Gastrocnemius medialis (tissue), 4 donors: ENCODE measurements at regions not wholly inside any gene's neighbourhood (a gene's known extent, or its start where the extent isn't known, plus 50 kb on each side); places are given as distances from the start of the nearest gene placed in this dataset.

ENCODE experiments used
- POLR2A ChIP-seq, 2 donors: fragments of 450-650 bp; IDR thresholded peaks; one replicate each; pipeline ENCODE4 v1.6.1; 2017; ENCODE audit warnings: antibody characterized with exemption in 2 of 2, mild to moderate bottlenecking in 2 of 2, moderate library complexity in 2 of 2
- TF ChIP-seq, protein P1 (sequence below), 5 experiments: fragments of 450-650 bp in 3 of 5; fragments of 200-600 bp in 2 of 5; sonication (generic) in 2 of 5; IDR thresholded peaks in 4 of 5; conservative IDR thresholded peaks in 1 of 5; 1 replicate in 4 of 5; 2 replicates in 1 of 5; pipeline ENCODE4 v1.5.1; 2016 to 2019; ENCODE audit warnings: antibody characterized with exemption in 5 of 5, mild to moderate bottlenecking in 3 of 5, moderate library complexity in 3 of 5

DNA sequence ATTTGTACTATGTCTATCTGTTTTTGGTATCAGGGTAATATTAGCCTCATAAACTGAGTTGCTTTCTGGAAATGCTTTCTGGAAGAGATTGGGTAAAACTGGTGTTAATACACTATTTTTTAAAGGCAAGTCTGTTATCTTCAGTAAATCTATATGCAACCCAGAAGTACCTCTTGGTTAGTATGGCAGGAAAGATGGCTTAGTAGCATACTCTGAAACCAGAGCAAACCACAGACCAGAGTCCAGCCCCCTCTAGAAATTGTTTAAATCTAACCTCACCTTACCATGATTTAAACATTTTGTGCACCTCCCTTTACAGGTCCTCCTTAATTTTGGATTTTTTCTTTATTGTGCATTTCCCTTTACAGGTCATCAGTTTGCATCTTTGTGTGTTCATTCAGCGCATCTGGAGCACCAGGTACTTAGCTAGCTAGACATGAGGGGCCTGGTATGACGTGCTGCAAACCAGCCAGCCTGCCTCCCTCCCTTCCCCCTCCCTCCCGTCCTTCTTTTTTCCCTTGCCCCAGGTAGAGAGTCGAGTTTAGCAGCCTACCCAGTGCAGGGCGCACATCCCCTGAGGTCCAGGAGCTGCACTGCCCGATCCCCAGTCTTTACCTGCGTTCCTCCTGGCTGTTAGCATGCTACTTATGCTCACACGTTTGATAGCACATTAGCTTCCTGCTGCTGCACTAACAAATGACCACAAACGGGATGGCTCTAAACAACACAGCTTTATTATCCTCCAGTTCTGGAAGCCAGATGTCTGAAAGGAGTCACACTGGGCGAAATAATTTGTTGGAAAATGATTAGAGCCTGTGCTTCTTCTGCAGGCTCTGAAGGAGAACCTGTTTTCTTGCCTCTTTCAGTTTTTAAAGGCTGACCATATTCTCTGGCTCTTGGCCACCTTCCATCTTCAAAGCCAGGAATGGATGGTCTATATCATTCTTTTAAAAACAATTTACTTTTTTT, 299.9 kb upstream of the HABP2 start:
- no peak for TF ChIP-seq POLR2A (IDR thresholded peaks at IDR 0.05)
- TF ChIP-seq, protein P1, sequence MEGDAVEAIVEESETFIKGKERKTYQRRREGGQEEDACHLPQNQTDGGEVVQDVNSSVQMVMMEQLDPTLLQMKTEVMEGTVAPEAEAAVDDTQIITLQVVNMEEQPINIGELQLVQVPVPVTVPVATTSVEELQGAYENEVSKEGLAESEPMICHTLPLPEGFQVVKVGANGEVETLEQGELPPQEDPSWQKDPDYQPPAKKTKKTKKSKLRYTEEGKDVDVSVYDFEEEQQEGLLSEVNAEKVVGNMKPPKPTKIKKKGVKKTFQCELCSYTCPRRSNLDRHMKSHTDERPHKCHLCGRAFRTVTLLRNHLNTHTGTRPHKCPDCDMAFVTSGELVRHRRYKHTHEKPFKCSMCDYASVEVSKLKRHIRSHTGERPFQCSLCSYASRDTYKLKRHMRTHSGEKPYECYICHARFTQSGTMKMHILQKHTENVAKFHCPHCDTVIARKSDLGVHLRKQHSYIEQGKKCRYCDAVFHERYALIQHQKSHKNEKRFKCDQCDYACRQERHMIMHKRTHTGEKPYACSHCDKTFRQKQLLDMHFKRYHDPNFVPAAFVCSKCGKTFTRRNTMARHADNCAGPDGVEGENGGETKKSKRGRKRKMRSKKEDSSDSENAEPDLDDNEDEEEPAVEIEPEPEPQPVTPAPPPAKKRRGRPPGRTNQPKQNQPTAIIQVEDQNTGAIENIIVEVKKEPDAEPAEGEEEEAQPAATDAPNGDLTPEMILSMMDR (IDR thresholded peaks at IDR 0.05 in 4 of 5, conservative IDR thresholded peaks at IDR 0.05 in 1 of 5) = no peak
